ENCODE measurements at regions not wholly inside any gene's neighbourhood (a gene's known extent, or its start where the extent isn't known, plus 50 kb on each side); places are given as distances from the start of the nearest gene placed in this dataset.

GRCh38 chr5:83827111-83827557, 106.5 kb upstream of the HAPLN1 start:
- TF ChIP-seq EZH2 (optimal IDR thresholded peaks at IDR 0.05; ENCODE audit: low read depth, low read length): no peak
- no peak for TF ChIP-seq EZH2phosphoT487 (IDR thresholded peaks at IDR 0.05; ENCODE audit: low read length)
- TF ChIP-seq CTCF (IDR thresholded peaks at IDR 0.05; ENCODE audit: low read length): no peak
- H3K79me2 ChIP-seq (ENCODE audit: low read length): no peaks in the 10 kb centered on the region
- H3K4me3 ChIP-seq (ENCODE audit: low read length): no peak overlapping the region
- H3K9me2 ChIP-seq (replicated peaks; ENCODE audit: insufficient read depth, low read length): no peaks in the 10 kb centered on the region
- no peak for DNase-seq
- no peaks in the 10 kb centered on the region for H3K27me3 ChIP-seq (replicated peaks; ENCODE audit: insufficient read depth, low read length)
- no peak overlapping the region for H2AFZ ChIP-seq (ENCODE audit: low read length)
- H3K36me3 ChIP-seq (replicated peaks; ENCODE audit: insufficient read depth, low read length): no peaks in the 10 kb centered on the region
- H4K20me1 ChIP-seq (ENCODE audit: insufficient read depth, low read length): no peaks in the 10 kb centered on the region
- H3K4me2 ChIP-seq (ENCODE audit: low read depth, low read length): no peak overlapping the region
- no peaks in the 10 kb centered on the region for H3K9me3 ChIP-seq (replicated peaks; ENCODE audit: insufficient read depth, low read length)
- no peak overlapping the region for H3K9ac ChIP-seq (ENCODE audit: low read length)
- no peaks in the 10 kb centered on the region for H3K4me1 ChIP-seq (ENCODE audit: low read length)
- no peak overlapping the region for H3K27ac ChIP-seq (ENCODE audit: low read length)
- no peaks in the 10 kb centered on the region for H3F3A ChIP-seq (ENCODE audit: insufficient read depth, low read length)

- H3K9me3 ChIP-seq (replicated peaks; ENCODE audit: insufficient read depth, low read length): no peaks in the 10 kb centered on the region
- no peak overlapping the region for H3K9ac ChIP-seq (ENCODE audit: low read length)
- H3K27me3 ChIP-seq (replicated peaks; ENCODE audit: insufficient read depth, low read length): no peaks in the 10 kb centered on the region
- H3K4me3 ChIP-seq (ENCODE audit: low read length): no peak overlapping the region
- H3F3A ChIP-seq (ENCODE audit: insufficient read depth, low read length): no peaks in the 10 kb centered on the region
- no peaks in the 10 kb centered on the region for H3K36me3 ChIP-seq (replicated peaks; ENCODE audit: insufficient read depth, low read length)
- H3K4me2 ChIP-seq (ENCODE audit: low read depth, low read length): no peak overlapping the region
- DNase-seq: no peak
- no peaks in the 10 kb centered on the region for H4K20me1 ChIP-seq (ENCODE audit: insufficient read depth, low read length)
- H3K9me2 ChIP-seq (replicated peaks; ENCODE audit: insufficient read depth, low read length): no peaks in the 10 kb centered on the region
- H3K4me1 ChIP-seq (ENCODE audit: low read length): no peaks in the 10 kb centered on the region
- H3K79me2 ChIP-seq (ENCODE audit: low read length): no peaks in the 10 kb centered on the region
- H3K27ac ChIP-seq (ENCODE audit: low read length): no peak overlapping the region
- no peak overlapping the region for H2AFZ ChIP-seq (ENCODE audit: low read length)
- TF ChIP-seq EZH2phosphoT487 (IDR thresholded peaks at IDR 0.05; ENCODE audit: low read length) (no peak), EZH2 (optimal IDR thresholded peaks at IDR 0.05; ENCODE audit: low read depth, low read length) (no peak), CTCF (IDR thresholded peaks at IDR 0.05; ENCODE audit: low read length) (no peak)
Observed at GRCh38 chr5:83817591-83817990, 96.9 kb upstream of the HAPLN1 start.

- H3K27ac ChIP-seq (ENCODE audit: low read length): no peak overlapping the region
- H3K36me3 ChIP-seq (replicated peaks; ENCODE audit: insufficient read depth, low read length): no peaks in the 10 kb centered on the region
- no peak overlapping the region for H2AFZ ChIP-seq (ENCODE audit: low read length)
- no peak overlapping the region for H3K9ac ChIP-seq (ENCODE audit: low read length)
- H3F3A ChIP-seq (ENCODE audit: insufficient read depth, low read length): no peaks in the 10 kb centered on the region
- no peaks in the 10 kb centered on the region for H3K9me2 ChIP-seq (replicated peaks; ENCODE audit: insufficient read depth, low read length)
- H4K20me1 ChIP-seq (ENCODE audit: insufficient read depth, low read length): no peaks in the 10 kb centered on the region
- no peaks in the 10 kb centered on the region for H3K4me1 ChIP-seq (ENCODE audit: low read length)
- no peak overlapping the region for H3K4me2 ChIP-seq (ENCODE audit: low read depth, low read length)
- DNase-seq: no peak
- H3K4me3 ChIP-seq (ENCODE audit: low read length): no peak overlapping the region
- no peaks in the 10 kb centered on the region for H3K9me3 ChIP-seq (replicated peaks; ENCODE audit: insufficient read depth, low read length)
- H3K79me2 ChIP-seq (ENCODE audit: low read length): no peaks in the 10 kb centered on the region
- no peaks in the 10 kb centered on the region for H3K27me3 ChIP-seq (replicated peaks; ENCODE audit: insufficient read depth, low read length)
- TF ChIP-seq EZH2 (optimal IDR thresholded peaks at IDR 0.05; ENCODE audit: low read depth, low read length): no peak
- TF ChIP-seq EZH2phosphoT487 (IDR thresholded peaks at IDR 0.05; ENCODE audit: low read length): no peak
- no peak for TF ChIP-seq CTCF (IDR thresholded peaks at IDR 0.05; ENCODE audit: low read length)
Observed at GRCh38 chr5:83815661-83816060, 95.0 kb upstream of the HAPLN1 start.
